ENCODE measurements at regions not wholly inside any gene's neighbourhood (a gene's known extent, or its start where the extent isn't known, plus 50 kb on each side); places are given as distances from the start of the nearest gene placed in this dataset.

GRCh38 chr11:92902417-92902816 is 67.0 kb upstream of the MTNR1B start:
- H2AFZ ChIP-seq (ENCODE audit: low read length), result no peak overlapping the region
- ATAC-seq (no peak), DNase-seq (no peak)
- no peaks in the 10 kb centered on the region for H4K20me1 ChIP-seq (ENCODE audit: low read length)
- peaks cover 6% of the 10 kb centered on the region; the same call in 1 of the 2 replicates for H3K9me3 ChIP-seq (ENCODE audit: low read length)
- H3K4me3 ChIP-seq (ENCODE audit: low read length), result no peak overlapping the region
- no TSS peak for BruUV-seq (replicated peaks)
- no peaks in the 10 kb centered on the region for H3F3A ChIP-seq (ENCODE audit: low read length, unreplicated experiment)
- intact Hi-C loops (cut with micrococcal nuclease), result no loop called here
- H3K79me2 ChIP-seq (ENCODE audit: low read length), result no peaks in the 10 kb centered on the region
- H3K36me3 ChIP-seq (ENCODE audit: low read depth, low read length), result no peaks in the 10 kb centered on the region
- H3K4me2 ChIP-seq (ENCODE audit: low read length), result no peak overlapping the region
- no peak overlapping the region for H3K27ac ChIP-seq (ENCODE audit: low read length)
- POLR2A ChIA-PET (ENCODE audit: unreplicated experiment), result no interaction called here
- no peak for TF ChIP-seq CTCF (conservative IDR thresholded peaks at IDR 0.05; ENCODE audit: low read depth, low read length)
- no peak for TF ChIP-seq EZH2 (IDR thresholded peaks at IDR 0.05; ENCODE audit: low read length, unreplicated experiment)
- TF ChIP-seq EZH2phosphoT487 (IDR thresholded peaks at IDR 0.05; ENCODE audit: borderline replicate concordance, low read length), result no peak
- peaks cover 12% of the 10 kb centered on the region; the same call in 1 of the 2 replicates for H3K27me3 ChIP-seq (ENCODE audit: low read length)
- H3K4me1 ChIP-seq (ENCODE audit: insufficient read depth, low read length), result no peaks in the 10 kb centered on the region
- H3K9ac ChIP-seq (ENCODE audit: low read length), result no peak overlapping the region
- no peaks in the 10 kb centered on the region for H3K9me2 ChIP-seq (replicated peaks; ENCODE audit: low read length)
- CTCF ChIA-PET, result no interaction called here

DNA sequence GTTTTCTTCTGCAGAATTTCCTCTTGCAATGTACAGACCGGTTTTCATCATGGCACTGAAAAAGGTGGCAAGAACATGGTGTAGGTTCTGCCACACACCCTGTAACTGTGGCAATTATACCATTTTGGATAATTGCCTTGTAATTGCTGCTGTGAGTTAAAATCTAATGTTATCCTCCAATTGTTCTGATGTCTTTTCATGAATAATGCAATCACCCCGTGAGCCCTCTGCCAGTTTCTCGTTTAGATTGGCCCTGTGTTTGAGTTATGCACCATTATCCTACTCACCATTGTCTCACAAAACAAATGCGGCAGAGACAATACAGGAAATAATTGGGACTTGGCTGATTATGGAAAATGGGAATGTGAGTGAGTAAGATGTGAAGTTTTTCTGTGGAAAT is 61.8 kb upstream of the MTNR1B start:
- H3K9me2 ChIP-seq (replicated peaks; ENCODE audit: low read length), result no peaks in the 10 kb centered on the region
- POLR2A ChIA-PET (ENCODE audit: unreplicated experiment), result no interaction called here

More for the DNA sequence above, 61.8 kb upstream of the MTNR1B start:
- no peak overlapping the region for H3K4me2 ChIP-seq (ENCODE audit: low read length)
- no peak overlapping the region for H2AFZ ChIP-seq (ENCODE audit: low read length)
- 0 out of 2 replicates have a peak, but pooled peaks cover 6% of the 10 kb centered on the region for H3K27me3 ChIP-seq (ENCODE audit: low read length)
- H3K9ac ChIP-seq (ENCODE audit: low read length), result no peak overlapping the region
- no peaks in the 10 kb centered on the region for H3K79me2 ChIP-seq (ENCODE audit: low read length)
- ATAC-seq, result no peak
- H3K4me1 ChIP-seq (ENCODE audit: insufficient read depth, low read length), result no peaks in the 10 kb centered on the region
- no peak overlapping the region for H3K27ac ChIP-seq (ENCODE audit: low read length)
- no peak overlapping the region for H3K4me3 ChIP-seq (ENCODE audit: low read length)
- intact Hi-C loops (cut with micrococcal nuclease), result no loop called here
- DNase-seq, result no peak
- H4K20me1 ChIP-seq (ENCODE audit: low read length), result no peaks in the 10 kb centered on the region
- no TSS peak for BruUV-seq (replicated peaks)
- CTCF ChIA-PET, result no interaction called here
- H3K36me3 ChIP-seq (ENCODE audit: low read depth, low read length), result no peaks in the 10 kb centered on the region
- TF ChIP-seq EZH2phosphoT487 (IDR thresholded peaks at IDR 0.05; ENCODE audit: borderline replicate concordance, low read length) (no peak), EZH2 (IDR thresholded peaks at IDR 0.05; ENCODE audit: low read length, unreplicated experiment) (no peak), CTCF (conservative IDR thresholded peaks at IDR 0.05; ENCODE audit: low read depth, low read length) (no peak)
- H3F3A ChIP-seq (ENCODE audit: low read length, unreplicated experiment), result no peaks in the 10 kb centered on the region
- H3K9me3 ChIP-seq (ENCODE audit: low read length), result no peaks in the 10 kb centered on the region
